ENCODE measurements at regions not wholly inside any gene's neighbourhood (a gene's known extent, or its start where the extent isn't known, plus 50 kb on each side); places are given as distances from the start of the nearest gene placed in this dataset.

DNA sequence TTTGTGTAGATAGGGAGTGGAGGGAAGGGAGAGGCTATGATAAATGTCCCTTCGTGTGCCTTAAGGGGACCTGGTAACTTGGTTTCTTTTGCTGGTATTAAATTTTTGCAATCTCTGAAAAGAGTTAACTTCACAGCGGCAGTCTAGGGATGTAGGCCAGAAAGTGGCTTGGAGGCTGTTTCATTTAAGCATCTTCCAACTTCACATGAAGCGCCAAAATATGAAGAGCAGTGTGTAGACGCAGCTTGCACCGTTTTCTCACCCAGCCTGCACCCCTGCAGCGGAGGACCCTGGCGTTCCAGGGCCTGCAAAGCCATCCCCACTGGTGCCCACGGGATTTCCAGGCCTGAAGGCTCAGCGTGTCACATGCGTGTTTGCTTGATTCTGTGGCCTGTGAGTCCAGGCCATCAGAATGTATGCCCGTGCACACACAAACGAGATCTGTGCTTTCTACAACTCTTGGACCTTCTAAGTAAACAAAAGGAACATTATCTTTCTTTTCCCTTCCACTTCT lies 87.2 kb upstream of the EPB41L3 start:
- CTCF ChIA-PET: no interaction called here
- no TSS peak for BruUV-seq (replicated peaks)
- peaks cover 15% of the 10 kb centered on the region for H3K27me3 ChIP-seq (ENCODE audit: control insufficient read depth, insufficient read depth, low read length)

GRCh38 chr18:5630057-5630899 lies 86.5 kb upstream of the EPB41L3 start:
- Histone ChIP-seq H3K27ac (ENCODE audit: low read length) (no peak overlapping the region), H3K27me3 (ENCODE audit: control insufficient read depth, insufficient read depth, low read length) (peaks cover 15% of the 10 kb centered on the region), H3K9me3 (ENCODE audit: control insufficient read depth, insufficient read depth, low read depth, low read length) (no peaks in the 10 kb centered on the region), H3K4me1 (ENCODE audit: control insufficient read depth, insufficient read depth, low read length) (no peaks in the 10 kb centered on the region), H3K36me3 (ENCODE audit: control insufficient read depth, insufficient read depth, low read length) (no peaks in the 10 kb centered on the region), H3K4me3 (ENCODE audit: low read depth in 2 of 2, low read length in 2 of 2) (peak overlapping the region; percentile 2 to 14; a peak in 2 of 4 replicates)
- ATAC-seq (peak; percentile 91), DNase-seq (ENCODE audit: low read depth, low spot score) (no peak)
- BruUV-seq (replicated peaks): no TSS peak
- in situ Hi-C loops (cut with HindIII; ENCODE audit: low pct_unique_long_range_greater_than_20kb, low sequenced_read_pairs): no loop called here
- ChIA-PET POLR2A (no interaction called here), CTCF (no interaction called here)
- intact Hi-C loops (cut with micrococcal nuclease; ENCODE audit: unreplicated experiment): no loop called here
- TF ChIP-seq CTCF (IDR thresholded peaks at IDR 0.05): no peak
- no peak for TF ChIP-seq REST (IDR thresholded peaks at IDR 0.05; ENCODE audit: insufficient read depth in 1 of 2, low read depth in 2 of 2, low read length in 1 of 2)
- no peak for TF ChIP-seq SIN3A (IDR thresholded peaks at IDR 0.05; ENCODE audit: borderline replicate concordance, insufficient read depth, low read depth, low read length)
- TF ChIP-seq POLR2AphosphoS5 (IDR thresholded peaks at IDR 0.05; ENCODE audit: low read depth, low read length): no peak
- TF ChIP-seq TCF7L2 (IDR thresholded peaks at IDR 0.05; ENCODE audit: low read depth, low read length): no peak

More for the DNA sequence above, 87.2 kb upstream of the EPB41L3 start:
- no peaks in the 10 kb centered on the region for H3K4me1 ChIP-seq (ENCODE audit: control insufficient read depth, insufficient read depth, low read length)
- no peak overlapping the region for H3K27ac ChIP-seq (ENCODE audit: low read length)
- no peak for TF ChIP-seq SIN3A (IDR thresholded peaks at IDR 0.05; ENCODE audit: borderline replicate concordance, insufficient read depth, low read depth, low read length)
- no peak for TF ChIP-seq CTCF (IDR thresholded peaks at IDR 0.05)
- no peak for TF ChIP-seq TCF7L2 (IDR thresholded peaks at IDR 0.05; ENCODE audit: low read depth, low read length)
- no peak for TF ChIP-seq REST (IDR thresholded peaks at IDR 0.05; ENCODE audit: insufficient read depth in 1 of 2, low read depth in 2 of 2, low read length in 1 of 2)
- no peak for TF ChIP-seq POLR2AphosphoS5 (IDR thresholded peaks at IDR 0.05; ENCODE audit: low read depth, low read length)
- in situ Hi-C loops (cut with HindIII; ENCODE audit: low pct_unique_long_range_greater_than_20kb, low sequenced_read_pairs): no loop called here
- H3K36me3 ChIP-seq (ENCODE audit: control insufficient read depth, insufficient read depth, low read length): no peaks in the 10 kb centered on the region
- intact Hi-C loops (cut with micrococcal nuclease; ENCODE audit: unreplicated experiment): no loop called here
- DNase-seq (ENCODE audit: low read depth, low spot score) (no peak), ATAC-seq (no peak)
- POLR2A ChIA-PET: no interaction called here
- no peaks in the 10 kb centered on the region for H3K9me3 ChIP-seq (ENCODE audit: control insufficient read depth, insufficient read depth, low read depth, low read length)
- H3K4me3 ChIP-seq (ENCODE audit: low read depth in 2 of 2, low read length in 2 of 2): no peak overlapping the region

Data from Panc1 (cell line).